ENCODE measurements at regions not wholly inside any gene's neighbourhood (a gene's known extent, or its start where the extent isn't known, plus 50 kb on each side); places are given as distances from the start of the nearest gene placed in this dataset.

- no peaks in the 10 kb centered on the region for H3K36me3 ChIP-seq (replicated peaks in 1 of 2; ENCODE audit: control insufficient read depth in 1 of 2, insufficient read depth in 2 of 2, low read length in 1 of 2)
- H3K27ac ChIP-seq (ENCODE audit: low read depth in 2 of 2, low read length in 1 of 2): no peak overlapping the region
- H3K9me3 ChIP-seq: no peaks in the 10 kb centered on the region
- H3K27me3 ChIP-seq (ENCODE audit: insufficient read depth): no peaks in the 10 kb centered on the region
- H3K4me1 ChIP-seq (ENCODE audit: control insufficient read depth in 1 of 2, insufficient read depth in 2 of 2, low read depth in 1 of 2, low read length in 1 of 2): no peaks in the 10 kb centered on the region; a peak in 1 of 4 replicates
- WGBS (ENCODE audit: low lambda C conversion rate): 76% methylated on average over 3 of the region's 3 CpGs
- TF ChIP-seq GATA2 (CRISPR knock-in tag; IDR thresholded peaks at IDR 0.05) (peak; percentile 24; the same call in 1 of the 2 replicates), MXI1 (IDR thresholded peaks at IDR 0.05; ENCODE audit: low read depth, low read length) (no peak), EZH2phosphoT487 (IDR thresholded peaks at IDR 0.05; ENCODE audit: borderline replicate concordance, low read depth) (no peak), CTCF (IDR thresholded peaks at IDR 0.05) (no peak), JUND (IDR thresholded peaks at IDR 0.05) (no peak), TEAD4 (IDR thresholded peaks at IDR 0.05; ENCODE audit: borderline replicate concordance, insufficient read depth) (no peak)
- no peak overlapping the region for H3K4me3 ChIP-seq (ENCODE audit: low read depth in 2 of 2, low read length in 1 of 2)
- DNase-seq: no peak
- no peaks in the 10 kb centered on the region for H3F3A ChIP-seq (replicated peaks; ENCODE audit: insufficient read depth)
- ChIA-PET CTCF (no interaction called here), POLR2A (no interaction called here)
- H3K4me2 ChIP-seq: no peak overlapping the region
- no peaks in the 10 kb centered on the region for H3K79me2 ChIP-seq (ENCODE audit: insufficient read depth)
- no peaks in the 10 kb centered on the region for H4K20me1 ChIP-seq (ENCODE audit: insufficient read depth)
- no peaks in the 10 kb centered on the region for H3K9me2 ChIP-seq
- H2AFZ ChIP-seq (ENCODE audit: low read depth): no peak overlapping the region
- H3K9ac ChIP-seq: no peak overlapping the region
These were observed 173.9 kb downstream of the DUSP10 start for GRCh38 chr1:221567859-221568507.

GRCh38 chr1:221573756-221574155, 168.1 kb downstream of the DUSP10 start:
- ChIA-PET CTCF (interaction anchor here (1.3 kb wide), 1 partner anchor 11 kb away, joined by 3 read pairs; no protein-coding TSS in a partner anchor), POLR2A (no interaction called here)
- no peaks in the 10 kb centered on the region for H3K36me3 ChIP-seq (replicated peaks in 1 of 2; ENCODE audit: control insufficient read depth in 1 of 2, insufficient read depth in 2 of 2, low read length in 1 of 2)
- no peaks in the 10 kb centered on the region for H3K9me2 ChIP-seq
- H2AFZ ChIP-seq (ENCODE audit: low read depth): no peak overlapping the region
- 79% methylated on average over 5 of the region's 5 CpGs for WGBS (ENCODE audit: low lambda C conversion rate)
- no peaks in the 10 kb centered on the region; a peak in 1 of 4 replicates for H3K4me1 ChIP-seq (ENCODE audit: control insufficient read depth in 1 of 2, insufficient read depth in 2 of 2, low read depth in 1 of 2, low read length in 1 of 2)
- H4K20me1 ChIP-seq (ENCODE audit: insufficient read depth): no peaks in the 10 kb centered on the region
- no peak overlapping the region for H3K9ac ChIP-seq
- TF ChIP-seq RCOR1 (IDR thresholded peaks at IDR 0.05; ENCODE audit: low read length) (no peak), USF2 (IDR thresholded peaks at IDR 0.05; ENCODE audit: borderline replicate concordance, low read depth, low read length) (no peak), TCF12 (IDR thresholded peaks at IDR 0.05) (no peak), FOXM1 (IDR thresholded peaks at IDR 0.05; ENCODE audit: low read depth) (no peak), FOSL2 (IDR thresholded peaks at IDR 0.05; ENCODE audit: borderline replicate concordance, low read depth) (no peak), GABPA (IDR thresholded peaks at IDR 0.05; ENCODE audit: low read depth) (no peak), REST (IDR thresholded peaks at IDR 0.05; ENCODE audit: low read depth, low read length) (no peak), SMC3 (IDR thresholded peaks at IDR 0.05; ENCODE audit: low read depth, low read length) (no peak), TAF1 (IDR thresholded peaks at IDR 0.05; ENCODE audit: borderline replicate concordance, low read depth, low read length) (no peak), ZBTB33 (IDR thresholded peaks at IDR 0.05; ENCODE audit: borderline replicate concordance, low read depth) (no peak), SIN3A (IDR thresholded peaks at IDR 0.05; ENCODE audit: borderline replicate concordance, low read depth, low read length) (no peak)
- no peaks in the 10 kb centered on the region for H3K27me3 ChIP-seq (ENCODE audit: insufficient read depth)
- no peak overlapping the region for H3K27ac ChIP-seq (ENCODE audit: low read depth in 2 of 2, low read length in 1 of 2)
- no peak overlapping the region for H3K4me3 ChIP-seq (ENCODE audit: low read depth in 2 of 2, low read length in 1 of 2)
- no peaks in the 10 kb centered on the region for H3K79me2 ChIP-seq (ENCODE audit: insufficient read depth)
- no peaks in the 10 kb centered on the region for H3F3A ChIP-seq (replicated peaks; ENCODE audit: insufficient read depth)
- no peak overlapping the region for H3K4me2 ChIP-seq
- H3K9me3 ChIP-seq: no peaks in the 10 kb centered on the region
- DNase-seq: no peak
